Stimulated activated naive CD8-positive, alpha-beta T cell treated with anti-CD3 and anti-CD28 coated beads, Interleukin-15, Interleukin-2, amounts not matched to agents 100 U/mL and 50 U/mL, for 24 hours (primary cell): ENCODE measurements at regions not wholly inside any gene's neighbourhood (a gene's known extent, or its start where the extent isn't known, plus 50 kb on each side); places are given as distances from the start of the nearest gene placed in this dataset.
"Not testable (repeated sequence)": the region's sequence is repeated elsewhere in the genome, so short reads cannot be mapped to it uniquely, and the experiment has no call there.

Experiments used
- ATAC-seq: fragments of 150-1000 bp; cut with Tn5 transposase; one replicate; pipeline ENCODE4 v1.10.0; 2021
- DNase-seq: peaks from one replicate; pipeline ENCODE4 v3.0.0; 2021

GRCh38 chr7:121561717-121562116, 165.6 kb upstream of the FAM3C start:
- DNase-seq (no peak), ATAC-seq (no peak)

- no peak for ATAC-seq
- no peak for DNase-seq
Observed at GRCh38 chr7:121560267-121560990, 164.3 kb upstream of the FAM3C start.

DNA sequence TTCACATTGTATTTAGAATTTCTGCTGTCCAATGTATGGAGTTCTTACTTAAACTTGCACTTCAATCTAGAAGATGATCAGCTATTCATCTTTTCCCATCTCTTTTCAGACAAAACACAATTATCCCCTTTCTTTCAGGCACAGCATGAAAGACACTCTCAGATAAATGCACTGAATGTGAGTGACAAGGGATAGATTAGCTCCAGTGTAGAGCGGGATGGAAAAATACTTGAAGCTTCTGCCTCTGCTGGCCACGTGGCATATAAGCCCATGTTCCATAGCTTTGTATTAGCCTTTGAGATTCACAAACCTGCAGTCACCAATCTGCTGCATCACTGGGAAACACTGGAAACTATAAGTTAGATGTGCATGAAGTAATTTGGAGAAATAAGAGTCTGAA, 162.2 kb upstream of the FAM3C start:
- no peak for DNase-seq
- no peak for ATAC-seq

- ATAC-seq (peak; percentile 74), DNase-seq (no peak)
Observed at GRCh38 chr7:121557034-121557892, 161.2 kb upstream of the FAM3C start.

- ATAC-seq, result no peak
Observed at GRCh38 chr7:121555558-121555957, 159.4 kb upstream of the FAM3C start.

GRCh38 chr7:121547544-121548092, 151.5 kb upstream of the FAM3C start:
- peak; percentile 58 for ATAC-seq
- no peak for DNase-seq

More at GRCh38 chr7:121555558-121555957, 159.4 kb upstream of the FAM3C start:
- no peak for DNase-seq

DNA sequence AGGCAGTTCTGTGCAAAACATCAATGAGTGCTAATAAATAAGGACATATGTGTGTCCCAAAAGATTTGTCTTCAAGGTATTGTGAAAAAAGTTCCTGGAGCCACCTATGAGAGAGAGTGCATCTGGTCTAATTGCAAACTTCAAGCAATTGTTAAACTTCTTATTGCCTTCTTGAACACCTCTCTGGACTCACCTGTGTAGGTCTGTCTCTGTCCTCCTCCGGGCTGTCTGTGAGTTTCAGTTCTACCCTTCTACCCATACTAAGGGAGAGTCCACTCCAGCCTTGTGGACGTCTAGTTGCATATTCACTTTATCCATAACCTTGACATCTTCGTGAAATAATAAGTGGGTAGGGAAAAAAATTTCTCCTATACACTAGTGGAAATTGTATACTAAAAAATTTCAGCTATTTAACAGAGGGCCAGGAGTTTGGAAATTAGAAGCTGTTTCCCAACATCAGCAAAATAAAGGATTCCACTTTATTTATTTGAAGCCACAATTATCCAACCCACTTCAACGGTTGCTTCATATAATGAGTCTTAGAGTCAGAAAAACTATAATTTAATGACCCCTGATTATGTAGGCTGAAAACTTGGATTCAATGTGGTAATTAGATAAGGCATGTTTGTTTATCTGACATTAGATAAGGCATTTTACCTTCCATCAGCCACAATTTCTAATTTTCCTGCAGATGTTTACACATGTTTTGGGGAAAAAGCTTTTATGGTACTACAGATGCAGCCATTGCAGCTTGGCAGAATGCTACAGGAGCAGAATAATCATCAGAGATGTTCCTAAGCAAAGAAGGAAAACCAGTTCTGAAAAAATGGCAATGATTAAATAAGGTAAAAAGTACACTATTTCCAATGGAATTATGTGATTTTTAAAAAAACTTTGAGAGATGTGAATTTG, 150.8 kb upstream of the FAM3C start:
- no peak for ATAC-seq
- DNase-seq, result no peak

- no peak for DNase-seq
- ATAC-seq, result no peak
Observed at GRCh38 chr7:121545418-121545817, 149.3 kb upstream of the FAM3C start.

DNA sequence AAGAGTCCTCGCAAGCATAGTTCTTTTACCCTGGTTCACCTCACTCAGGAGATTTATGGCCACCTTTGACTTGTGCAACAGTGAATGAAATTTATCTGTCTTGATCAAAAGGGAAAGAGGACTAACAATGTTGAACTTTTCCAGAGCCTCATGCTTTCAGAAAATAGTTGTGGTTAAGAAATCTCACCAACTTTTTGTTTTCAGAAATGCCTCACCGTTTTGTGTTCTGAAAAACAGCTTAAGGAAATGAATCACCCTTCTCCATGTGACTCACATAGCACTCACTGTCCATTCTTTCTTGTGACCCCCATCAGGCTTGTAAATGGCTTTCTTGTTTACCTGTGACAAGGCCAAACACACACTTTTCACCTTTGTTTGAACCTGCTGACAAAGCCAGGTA, 148.6 kb upstream of the FAM3C start:
- DNase-seq (no peak), ATAC-seq (peak; percentile 92)

DNA sequence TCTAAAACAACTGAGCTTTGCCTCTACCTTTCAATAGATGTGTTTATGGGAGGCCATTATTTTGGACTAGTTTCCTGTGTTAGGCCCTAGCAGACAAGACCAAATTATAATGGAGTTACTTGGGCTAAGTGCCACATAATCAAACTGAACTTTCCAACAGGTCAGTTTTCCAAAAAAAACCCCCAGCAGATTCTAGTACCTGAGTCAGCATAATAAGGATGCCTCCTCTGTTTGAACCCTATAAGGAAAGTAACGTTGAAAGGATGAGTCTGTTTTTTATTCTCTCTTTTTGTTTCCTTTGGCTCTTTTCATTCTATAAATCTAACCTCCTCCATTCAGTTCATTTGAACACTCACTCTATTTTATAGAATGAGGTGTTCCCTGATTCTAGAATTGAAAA, 148.1 kb upstream of the FAM3C start:
- DNase-seq, result no peak
- no peak for ATAC-seq

DNA sequence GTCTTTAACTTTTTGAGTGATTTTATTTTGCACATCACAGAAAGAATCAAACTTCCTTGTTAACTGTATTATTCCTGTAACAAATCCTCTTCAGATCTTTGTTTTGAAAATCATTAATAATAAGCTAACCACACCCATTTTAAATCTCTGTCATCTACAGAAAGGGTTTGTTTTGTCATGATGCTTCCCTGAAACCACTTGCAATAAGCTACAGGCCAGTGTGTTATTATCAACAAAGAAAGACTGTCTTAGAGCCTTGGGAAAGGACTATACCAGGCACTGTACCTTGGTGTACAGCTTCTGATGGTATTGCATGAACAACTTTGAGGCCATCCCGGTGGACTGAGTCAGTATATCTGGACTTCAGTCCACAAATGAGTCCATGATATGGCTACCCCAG, 145.3 kb upstream of the FAM3C start:
- DNase-seq (no peak), ATAC-seq (no peak)

GRCh38 chr7:121540138-121540537, 144.0 kb upstream of the FAM3C start:
- DNase-seq, result no peak
- no peak for ATAC-seq

DNA sequence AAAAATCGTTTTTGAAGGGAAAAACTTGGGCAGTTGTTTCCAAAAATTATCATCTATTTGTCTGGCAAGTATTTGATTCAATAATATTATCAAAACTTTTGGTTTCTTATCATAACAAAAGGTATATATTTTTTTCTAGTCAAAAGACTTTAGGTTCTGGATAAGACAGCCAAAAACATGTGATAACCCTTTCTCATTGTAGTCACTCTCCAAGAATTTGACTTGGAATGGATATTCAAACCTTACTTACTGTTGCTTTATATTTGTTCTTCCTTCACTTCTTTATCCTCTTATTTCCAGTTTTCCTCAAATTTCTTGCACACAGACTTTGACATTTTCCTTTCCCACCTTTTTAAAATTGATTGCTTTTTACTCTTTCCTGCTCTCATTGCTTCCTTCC, 140.9 kb upstream of the FAM3C start:
- no peak for ATAC-seq
- no peak for DNase-seq

DNA sequence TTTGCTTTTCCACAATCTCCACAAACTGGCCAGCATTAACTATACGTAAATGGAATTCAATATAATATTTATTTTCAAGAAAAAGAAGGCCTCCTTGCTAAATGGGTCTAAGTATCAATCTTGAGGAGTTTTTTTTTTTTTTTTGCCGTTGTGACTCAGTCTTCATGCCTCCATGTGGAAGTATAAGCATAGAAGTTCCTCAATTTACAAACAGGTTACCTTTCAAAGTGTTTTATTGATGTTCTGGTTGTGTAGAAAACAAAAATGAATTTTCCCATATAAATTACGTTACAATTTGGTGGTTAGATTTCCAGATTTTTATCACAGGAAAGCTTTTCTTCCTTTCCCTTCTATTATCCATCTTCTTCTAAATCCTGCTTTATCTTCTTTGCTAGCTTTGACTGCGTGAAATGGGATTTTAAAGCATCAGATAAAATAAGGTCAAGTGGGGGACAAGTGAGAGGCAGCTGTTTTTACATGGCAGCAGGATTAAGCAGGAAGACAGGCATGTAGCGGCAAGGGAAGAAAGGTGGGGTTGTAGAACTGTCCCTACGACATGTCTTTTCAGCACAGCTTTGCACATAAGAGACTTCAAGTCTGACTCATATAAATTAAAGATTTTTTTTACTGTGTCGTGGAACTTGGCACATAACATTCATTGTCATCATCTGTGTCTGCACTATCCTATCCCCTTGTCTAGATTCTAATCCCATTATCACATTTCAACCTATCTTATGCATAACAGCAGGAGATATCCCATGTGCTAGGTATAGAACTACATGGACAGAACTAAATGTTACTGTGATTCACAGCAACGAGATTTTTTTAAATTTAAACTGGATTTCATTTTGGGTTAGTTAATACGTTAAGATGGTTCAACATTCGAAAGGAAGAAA, 135.3 kb upstream of the FAM3C start:
- DNase-seq (no peak), ATAC-seq (no peak)

DNA sequence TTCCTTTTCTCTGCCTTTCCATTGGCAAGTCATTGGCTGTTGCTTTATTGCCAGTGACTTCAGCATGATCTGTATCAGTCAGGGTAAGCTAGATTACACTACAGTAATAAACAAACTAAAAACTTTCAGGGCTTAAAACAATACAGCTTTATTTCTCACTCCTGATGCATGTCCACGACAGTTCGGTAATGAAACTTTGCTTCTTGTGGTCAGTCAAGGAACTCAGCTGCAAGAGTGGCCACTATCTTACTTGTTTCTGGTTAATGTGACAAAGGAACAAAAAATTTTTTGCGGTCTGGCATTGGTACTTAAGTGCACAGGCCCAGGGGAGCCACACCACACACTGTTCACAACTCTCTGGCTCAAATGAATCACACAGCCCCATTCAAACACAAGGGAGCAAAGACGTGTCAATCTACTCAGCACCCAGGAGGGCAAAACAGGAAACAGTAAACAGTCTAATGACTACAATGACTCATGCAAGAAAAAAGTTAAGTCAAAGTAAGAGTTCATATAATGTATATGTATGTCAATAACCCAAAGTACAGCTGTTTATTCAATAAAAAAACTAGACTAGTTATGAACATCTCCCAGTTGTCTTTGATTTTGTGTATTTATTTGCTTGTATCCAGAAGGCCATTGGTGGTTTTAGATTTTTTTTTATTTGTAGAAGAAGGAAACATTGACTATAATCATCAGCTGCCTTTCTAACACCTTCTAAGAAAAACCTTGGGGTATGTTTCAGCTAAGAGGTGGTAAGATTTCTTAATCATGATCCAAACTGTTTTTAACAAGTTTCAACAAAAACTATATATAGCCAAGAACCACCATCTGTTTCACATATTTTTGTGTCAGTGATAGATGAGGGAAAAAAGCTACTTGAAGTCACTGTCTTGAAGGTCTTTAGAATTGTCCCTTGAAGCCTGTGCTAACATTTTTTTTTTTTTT, 134.4 kb upstream of the FAM3C start:
- ATAC-seq (peak; percentile 99), DNase-seq (peak; percentile 54)

- no peak for ATAC-seq
- DNase-seq, result no peak
Observed at GRCh38 chr7:121529003-121529402, 132.9 kb upstream of the FAM3C start.

DNA sequence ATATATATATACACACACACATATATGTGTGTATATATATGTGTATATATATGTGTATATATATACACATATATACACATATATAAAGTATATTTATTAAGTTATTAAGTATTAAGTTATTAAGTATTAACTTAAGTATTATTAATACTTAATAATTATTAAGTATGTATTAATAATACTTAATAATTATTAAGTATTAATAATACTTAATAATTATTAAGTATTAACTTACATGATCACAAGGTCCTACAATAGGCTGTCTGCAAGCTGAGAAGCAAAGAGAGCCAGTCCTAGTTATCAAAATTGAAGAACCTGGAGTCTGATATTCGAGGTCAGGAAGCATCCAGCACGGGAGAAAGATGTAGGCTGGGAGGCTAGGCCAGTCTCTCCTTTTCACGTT, 130.1 kb upstream of the FAM3C start:
- ATAC-seq, DNase-seq: not testable (repeated sequence)

- ATAC-seq (no peak), DNase-seq (no peak)
Observed at GRCh38 chr7:121525155-121525819, 129.2 kb upstream of the FAM3C start.

GRCh38 chr7:121521711-121522400, 125.7 kb upstream of the FAM3C start:
- ATAC-seq (no peak), DNase-seq (no peak)
